RPMI8226 (cell line): ENCODE measurements at regions not wholly inside any gene's neighbourhood (a gene's known extent, or its start where the extent isn't known, plus 50 kb on each side); places are given as distances from the start of the nearest gene placed in this dataset.

ENCODE experiments used
- DNase-seq: peaks from one replicate; pipeline ENCODE4 v3.0.0-alpha.2; 2015

DNA sequence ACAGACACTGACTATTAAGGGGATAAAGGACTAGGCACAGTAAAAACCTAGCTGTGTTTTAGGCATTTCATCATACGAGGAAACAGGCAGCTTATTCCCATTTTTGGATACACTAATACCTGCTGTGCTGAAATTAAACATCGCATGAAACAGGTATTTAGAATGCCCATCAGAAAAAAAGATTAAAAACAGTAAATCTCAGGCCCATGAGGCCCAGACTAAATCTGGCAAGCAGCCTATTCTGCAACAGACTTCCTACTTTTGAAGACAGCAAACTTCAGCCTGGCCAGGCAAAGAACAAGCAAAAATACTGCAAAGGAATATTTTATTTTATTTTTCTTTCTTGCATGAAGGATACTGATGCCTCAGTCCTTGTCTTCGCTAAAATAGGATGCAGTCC, 240.2 kb downstream of the LMO4 start:
- no peak for DNase-seq

DNA sequence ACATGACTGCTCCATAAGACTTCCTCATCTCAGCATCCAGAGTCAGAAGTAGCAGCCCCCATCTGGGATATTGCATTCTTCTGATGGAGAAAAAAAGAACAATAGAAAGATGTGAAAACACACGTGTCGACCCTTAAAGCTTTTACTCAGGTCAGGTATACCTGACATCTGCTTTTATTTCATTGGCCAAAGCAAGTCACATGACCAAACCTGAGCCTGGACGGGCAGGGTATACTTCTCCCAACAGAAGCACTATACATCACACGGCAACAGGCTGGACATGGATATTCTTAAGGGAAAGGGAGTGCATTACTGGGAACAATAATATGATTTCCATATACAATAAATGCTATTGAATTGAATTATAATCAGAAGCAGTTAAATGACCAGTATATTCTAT, 243.3 kb downstream of the LMO4 start:
- DNase-seq = no peak

DNA sequence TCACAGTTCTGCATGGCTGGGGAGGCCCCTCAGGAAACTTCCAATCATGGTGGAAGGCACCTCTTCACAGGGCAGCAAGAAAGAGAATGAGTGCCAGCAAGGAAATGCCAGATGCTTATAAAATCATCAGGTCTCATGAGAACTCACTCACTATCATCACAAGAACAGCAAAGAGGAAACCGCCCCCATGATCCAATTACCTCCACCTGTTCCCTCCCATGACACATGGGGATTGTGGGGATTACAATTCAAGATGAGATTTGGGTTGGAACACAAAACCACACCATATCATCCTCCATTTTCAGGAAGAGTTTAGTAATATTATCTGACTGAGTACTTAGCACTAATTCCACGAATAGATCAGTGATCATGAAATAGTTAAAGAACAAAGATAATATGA, 244.2 kb downstream of the LMO4 start:
- DNase-seq = no peak

DNA sequence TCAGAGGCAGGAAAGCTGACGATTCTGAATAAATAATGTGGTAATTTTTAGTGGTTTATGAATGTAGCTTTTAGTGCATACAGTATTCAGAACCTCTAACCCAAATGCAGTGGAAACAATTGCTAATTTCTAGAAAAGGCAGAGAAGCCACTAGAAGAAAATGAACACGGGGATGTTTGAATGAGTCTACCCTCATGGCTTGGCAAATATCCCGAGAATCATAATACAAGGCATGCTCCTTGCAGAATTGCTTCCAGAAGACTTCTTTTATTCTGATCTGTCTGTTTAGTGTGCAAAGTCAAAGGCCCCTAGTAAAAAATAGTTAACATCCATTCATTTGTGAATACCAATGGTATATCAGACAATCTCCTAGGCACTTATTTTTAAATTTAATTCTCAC, 246.8 kb downstream of the LMO4 start:
- DNase-seq = no peak

DNA sequence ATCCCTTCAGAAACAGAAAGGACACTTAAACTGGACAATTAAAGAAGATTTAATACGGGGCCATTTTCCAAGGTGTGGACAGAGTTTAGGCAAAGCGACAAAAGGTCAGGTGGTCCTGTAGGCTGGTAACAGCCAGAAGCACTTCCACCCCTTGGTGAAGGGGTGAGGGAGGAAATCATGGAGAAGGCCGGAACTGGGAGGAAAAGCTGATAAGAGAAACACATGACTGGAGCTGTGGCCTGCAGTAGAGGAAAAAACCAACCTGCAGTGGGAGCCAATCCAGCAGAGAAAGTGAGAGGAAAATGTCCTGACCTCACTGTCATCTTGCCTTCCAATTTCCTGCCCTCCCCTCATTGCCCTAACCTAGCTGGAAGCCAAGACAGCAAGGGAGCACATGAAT, 249.8 kb downstream of the LMO4 start:
- no peak for DNase-seq

DNA sequence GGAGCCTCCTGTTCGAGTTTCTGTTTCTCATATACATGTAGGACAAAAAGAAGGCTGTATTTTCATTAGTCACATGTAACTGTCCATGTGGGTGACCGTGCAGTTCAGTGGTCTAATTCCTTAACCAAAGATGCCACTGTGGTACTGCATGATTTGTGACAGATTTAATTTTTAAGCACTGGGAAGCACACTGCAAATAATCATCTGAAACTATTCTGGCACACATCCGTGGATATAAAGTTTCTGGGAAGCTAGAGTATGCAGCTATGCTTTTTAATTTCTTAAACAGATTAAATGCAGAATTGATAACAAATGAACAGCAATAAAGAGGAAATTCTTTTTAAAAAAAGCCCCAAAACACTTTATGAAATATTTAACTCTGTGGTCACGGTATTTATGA, 254.8 kb downstream of the LMO4 start:
- DNase-seq = no peak

DNA sequence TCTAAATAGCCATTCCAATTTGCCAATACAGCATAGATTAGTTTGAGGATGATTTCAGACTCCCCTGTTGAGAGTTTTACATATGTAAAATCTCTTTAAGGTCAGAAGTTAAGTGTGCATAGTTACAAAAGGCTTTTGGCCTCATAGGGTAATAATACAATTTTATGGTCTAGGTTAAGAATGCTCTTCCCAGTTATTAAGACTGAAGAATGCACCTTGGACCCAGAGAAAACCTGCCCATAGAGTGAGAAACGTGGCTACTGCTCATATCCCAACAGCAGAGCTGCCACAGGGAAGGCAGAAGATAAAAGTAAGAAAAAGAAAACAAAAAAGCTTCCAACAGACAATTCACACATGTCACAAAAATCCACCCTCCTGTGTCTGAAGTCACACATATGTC, 255.9 kb downstream of the LMO4 start:
- DNase-seq = no peak

DNA sequence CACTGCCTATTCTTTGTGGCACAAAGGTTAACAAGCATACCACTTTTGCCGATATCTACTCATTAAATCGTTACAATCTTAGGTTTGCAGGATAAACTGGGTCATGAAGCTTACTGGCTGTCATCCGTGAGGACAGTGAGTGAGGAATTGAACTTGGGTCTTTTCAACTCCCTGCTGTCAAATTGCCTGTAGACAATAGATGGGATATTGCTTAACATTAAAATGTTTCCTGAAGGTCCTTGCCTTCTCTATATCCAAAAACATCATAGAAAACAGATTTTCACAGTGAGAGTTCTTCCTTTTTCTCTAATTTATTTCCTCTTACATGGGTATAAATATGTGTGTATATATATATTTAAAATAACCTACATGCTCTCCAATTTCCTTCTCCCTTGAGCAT, 257.8 kb downstream of the LMO4 start:
- DNase-seq = no peak

DNA sequence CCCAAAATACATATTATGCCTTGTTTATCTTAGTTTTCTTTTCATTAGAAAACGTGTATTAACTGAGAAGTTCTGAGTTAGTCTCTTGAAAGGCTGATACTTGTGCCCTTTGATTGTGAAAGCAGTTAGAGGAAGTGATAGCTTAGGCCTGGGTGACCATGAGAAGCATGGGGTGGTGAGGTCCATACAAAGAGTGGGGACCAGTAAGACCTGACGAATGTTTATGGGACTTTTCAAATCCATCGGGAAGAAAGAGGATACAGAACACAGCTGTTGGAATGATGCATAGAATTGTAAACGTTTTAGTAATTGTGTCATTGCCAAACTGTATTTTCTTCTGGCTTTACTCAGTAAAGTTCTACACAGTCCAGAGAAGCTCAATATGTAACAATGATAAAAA, 259.8 kb downstream of the LMO4 start:
- DNase-seq = peak; percentile 7

DNA sequence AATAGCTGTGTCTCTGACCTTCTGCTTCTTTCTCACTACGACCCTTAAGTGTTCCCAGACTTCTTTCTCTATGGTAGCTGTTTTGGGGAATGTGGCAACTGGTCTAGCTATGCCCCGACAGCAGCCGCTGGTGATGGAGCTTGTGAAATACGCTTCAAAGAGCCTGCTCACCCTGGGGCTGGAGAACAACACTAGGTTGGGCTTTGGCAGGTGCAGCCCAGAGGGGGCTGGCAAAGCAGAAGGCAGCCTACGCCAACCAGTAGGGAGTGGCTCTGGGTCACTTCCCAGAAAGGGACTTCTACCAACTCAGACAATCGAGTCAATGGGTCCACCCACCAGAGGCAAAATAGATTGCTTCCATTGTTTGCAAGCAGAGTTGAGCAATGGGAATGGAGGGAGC, 262.8 kb downstream of the LMO4 start:
- DNase-seq = no peak

DNA sequence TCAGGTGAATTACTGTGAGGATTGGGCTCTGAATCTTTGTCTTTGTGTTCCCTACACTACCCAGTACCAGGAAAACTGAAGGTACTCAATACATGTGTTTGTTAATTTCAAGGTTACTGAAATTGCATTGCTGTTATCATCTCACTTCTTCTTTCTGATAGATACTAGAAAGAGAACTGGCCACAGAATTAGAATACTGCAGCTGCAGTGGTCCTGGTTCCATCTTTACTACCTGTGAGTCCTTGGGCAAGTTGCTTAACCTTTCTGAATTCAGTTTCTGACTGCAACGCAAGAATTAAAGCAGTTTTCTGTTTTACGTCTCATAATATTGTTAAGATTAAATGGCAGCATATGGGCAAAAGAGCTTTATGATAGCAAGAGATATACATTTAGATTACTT, 263.5 kb downstream of the LMO4 start:
- no peak for DNase-seq

DNA sequence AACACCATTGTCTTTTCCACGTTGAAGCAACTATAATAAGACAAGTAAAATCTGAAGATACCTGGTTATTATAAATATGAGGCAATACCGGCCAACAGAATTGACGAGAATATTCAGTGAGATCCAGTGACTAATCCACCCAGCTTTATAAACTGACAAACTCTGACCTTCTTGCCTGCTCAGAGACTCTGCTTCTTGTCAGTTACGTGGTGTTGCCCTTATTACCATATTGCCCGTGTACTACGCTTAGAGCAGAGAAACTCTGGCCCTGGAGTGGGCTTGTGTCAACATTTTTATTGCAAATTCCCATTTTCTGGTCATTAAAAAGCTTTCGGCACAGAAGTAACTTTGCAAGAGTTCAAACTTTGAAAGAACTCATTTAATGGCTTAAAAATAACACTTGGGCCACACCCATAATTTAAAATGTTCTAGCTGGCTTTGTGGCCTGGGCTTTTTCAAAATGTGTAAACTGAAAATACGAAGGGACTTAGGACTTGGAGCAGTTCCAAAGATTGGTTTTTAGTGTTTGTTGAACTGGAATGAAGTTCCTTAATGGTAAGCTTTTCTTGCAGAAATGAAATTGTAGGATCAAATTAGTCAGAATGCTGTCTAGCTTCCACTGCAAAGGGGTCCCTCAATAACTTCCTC, 266.2 kb downstream of the LMO4 start:
- DNase-seq = peak; percentile 24

DNA sequence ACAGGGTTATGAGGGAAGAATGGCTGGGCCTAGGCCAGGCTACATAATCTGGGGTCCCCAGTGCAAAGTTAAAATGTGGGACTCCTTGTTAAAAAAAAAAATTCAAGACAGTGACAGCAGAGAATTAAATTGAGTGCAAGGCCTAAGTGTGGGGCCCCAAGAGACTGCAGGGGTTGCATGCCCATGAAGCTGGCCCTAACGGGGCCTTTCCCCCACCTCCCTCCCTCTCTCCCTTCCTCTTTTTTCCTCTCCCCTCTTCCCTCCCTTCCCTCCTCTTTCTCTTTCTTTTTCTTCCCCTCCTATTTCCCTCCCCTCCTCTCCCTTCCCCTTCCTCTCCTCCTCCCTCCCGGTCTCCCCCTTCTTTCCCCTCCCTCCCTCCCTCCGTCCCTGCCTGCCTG, 266.7 kb downstream of the LMO4 start:
- DNase-seq = no peak

DNA sequence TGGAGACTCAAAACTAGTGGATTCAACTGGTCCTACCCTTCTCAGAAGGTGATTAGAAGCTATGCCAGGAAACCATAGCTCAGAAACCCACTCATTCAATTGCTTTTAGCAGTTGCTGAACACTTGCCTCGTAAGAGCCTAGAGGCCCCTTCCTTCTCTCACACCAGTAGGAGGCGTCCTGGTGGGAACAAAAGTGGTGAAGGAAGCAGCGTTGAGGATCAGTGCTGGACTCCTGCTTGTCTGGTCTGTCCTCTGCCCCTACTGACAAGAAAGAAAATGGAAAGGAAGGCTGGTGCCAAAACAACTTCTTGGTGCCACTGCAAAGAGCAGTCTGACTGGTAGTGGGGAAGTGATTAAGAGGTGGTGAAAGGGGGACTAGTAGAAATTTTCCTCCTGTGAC, 269.7 kb downstream of the LMO4 start:
- peak; percentile 9 for DNase-seq

DNA sequence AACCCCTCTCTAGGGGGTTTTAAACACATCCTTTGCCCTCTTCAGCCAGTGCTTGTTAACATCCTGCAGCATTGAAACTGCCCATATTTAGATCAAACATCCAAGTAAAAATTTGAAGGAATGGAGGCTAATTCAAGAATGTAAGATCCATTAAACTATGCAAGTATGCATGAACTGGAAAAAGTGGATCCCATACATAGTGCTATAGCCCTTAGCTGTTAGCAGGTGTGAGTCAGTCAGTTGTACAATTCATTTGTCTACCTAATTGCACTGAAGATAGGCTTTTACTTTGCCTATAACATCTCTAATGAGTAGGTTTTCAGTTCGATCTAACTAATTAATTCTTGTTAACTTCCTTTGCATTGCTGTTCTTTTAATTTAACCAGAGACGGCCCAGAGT, 270.9 kb downstream of the LMO4 start:
- DNase-seq = no peak

DNA sequence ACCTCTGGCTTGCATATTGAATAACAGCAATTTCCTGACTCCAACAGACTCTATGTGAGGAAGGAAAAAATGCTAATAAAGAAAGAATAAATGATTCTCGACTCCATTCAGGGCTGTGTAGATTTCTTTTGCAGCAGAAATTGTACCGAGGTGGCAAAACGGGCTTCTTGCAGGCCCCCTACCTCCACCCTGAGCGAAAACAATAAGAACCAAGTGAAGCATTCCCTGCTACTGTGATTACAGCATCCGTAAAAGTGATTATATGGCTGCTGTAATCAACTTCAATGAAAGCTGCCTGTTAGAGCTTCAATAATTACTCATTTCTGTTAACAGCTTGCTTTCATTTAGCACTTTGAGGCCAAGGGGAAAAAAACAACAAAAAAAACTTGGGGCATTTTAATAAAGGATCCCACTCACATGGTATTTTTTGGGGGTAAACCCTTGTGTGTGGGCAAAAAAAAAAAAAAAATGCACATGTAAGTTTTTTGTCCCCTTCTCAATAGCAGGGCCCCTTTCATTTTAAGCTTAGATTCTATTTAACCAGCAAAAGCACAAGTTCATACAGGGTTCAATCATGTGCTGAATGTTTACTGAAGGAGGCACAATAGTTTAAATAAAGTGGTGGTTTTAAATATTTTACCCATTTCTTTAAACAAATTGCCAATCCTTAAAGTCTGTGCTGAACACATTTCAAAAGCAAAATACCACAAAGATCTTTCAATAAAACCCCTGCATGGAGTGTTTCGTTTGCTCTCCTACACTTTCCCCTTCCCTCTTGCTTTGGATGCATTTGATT, 271.6 kb downstream of the LMO4 start:
- DNase-seq = no peak

DNA sequence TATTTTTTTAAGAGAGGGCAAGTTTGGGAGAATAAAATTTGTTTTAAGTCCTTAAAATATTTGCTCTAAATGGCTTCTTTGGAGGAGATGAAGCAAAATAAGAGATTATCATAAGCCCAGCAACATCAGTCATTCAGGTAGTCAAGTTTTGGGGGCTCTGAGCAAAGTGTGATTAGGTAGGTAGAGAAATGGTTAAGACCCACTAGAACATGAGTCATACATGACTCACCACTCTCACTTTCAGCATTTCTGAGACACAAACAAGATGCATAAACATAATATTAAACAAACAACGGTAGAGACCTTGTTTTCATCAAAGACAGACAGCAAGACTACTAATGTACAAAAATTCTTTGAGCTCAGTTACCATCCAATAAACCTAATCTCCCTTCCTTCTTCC, 272.2 kb downstream of the LMO4 start:
- DNase-seq = no peak

DNA sequence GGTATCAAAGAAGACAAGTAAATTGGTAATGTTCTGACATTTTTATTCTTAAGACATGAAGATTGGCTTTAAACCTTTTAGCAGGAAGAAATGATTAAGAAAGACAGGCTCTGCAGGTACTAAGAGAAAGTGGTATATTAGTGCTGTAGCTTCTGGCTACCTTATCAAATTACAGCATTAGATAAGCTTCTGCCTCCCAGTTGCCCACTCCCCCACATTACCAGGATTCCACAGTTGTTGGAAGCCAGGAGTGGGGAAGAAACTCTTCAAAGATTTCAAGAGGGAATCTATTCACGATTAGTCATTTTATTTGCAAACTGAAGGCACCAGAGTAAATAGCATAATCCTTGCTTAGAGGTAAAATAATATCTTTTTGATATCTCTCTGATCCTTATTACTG, 274.9 kb downstream of the LMO4 start:
- DNase-seq = no peak

DNA sequence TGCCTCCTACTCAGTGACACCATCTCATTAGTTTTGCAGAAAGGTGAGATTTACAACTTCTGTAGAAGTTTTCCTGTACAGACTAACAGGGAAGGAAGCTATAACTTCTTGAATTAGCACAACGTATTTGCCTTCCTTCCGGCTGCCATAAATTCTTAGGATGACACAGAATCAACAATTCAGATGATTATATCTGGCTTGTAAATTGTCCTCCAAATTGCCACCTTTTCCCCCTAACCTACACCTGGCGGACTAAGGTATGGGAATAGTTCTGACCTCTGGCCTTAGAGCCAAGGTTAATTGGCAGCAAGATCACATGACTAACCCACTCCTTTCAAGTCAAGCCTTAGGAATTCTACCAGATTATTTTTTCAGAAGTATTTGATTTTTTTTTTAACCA, 284.3 kb downstream of the LMO4 start:
- no peak for DNase-seq

DNA sequence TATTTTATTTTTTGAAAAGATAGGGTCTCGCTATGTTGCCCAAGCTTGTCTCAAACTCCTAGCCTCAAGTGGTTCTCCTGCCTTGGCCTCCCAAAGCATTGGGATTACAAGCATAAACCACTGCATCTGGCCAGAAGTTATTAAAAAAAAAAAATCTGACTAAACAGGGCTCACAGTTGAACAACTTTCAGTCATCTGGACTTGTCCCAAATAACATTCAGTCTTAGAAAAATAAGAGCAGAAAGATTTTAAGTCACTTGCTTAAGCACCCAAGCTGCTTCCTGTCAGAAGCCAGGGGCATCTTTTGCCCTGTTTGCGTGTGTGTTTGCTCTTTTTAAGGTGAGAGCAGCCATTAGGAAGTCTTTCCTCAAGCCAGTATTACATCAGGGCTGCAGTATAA, 286.8 kb downstream of the LMO4 start:
- no peak for DNase-seq

DNA sequence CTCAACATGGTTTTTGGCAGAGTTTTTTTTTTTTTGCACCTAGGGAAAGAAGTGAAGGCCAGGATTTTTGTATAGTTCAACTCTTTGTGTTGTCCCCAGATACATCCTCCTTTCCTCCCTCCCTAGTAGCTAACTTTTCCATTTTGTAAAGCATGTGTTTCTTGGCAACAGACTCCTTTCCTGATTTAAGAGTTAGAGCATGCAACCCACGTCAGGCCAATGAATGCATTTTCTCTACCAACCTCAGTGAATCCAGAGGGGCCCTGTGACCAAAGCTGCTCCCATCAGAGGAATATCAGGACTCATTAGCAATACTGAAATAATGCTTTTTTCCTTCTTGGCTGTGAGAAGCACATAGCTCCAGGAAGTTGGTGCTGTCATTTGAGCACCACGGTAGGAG, 287.2 kb downstream of the LMO4 start:
- no peak for DNase-seq

DNA sequence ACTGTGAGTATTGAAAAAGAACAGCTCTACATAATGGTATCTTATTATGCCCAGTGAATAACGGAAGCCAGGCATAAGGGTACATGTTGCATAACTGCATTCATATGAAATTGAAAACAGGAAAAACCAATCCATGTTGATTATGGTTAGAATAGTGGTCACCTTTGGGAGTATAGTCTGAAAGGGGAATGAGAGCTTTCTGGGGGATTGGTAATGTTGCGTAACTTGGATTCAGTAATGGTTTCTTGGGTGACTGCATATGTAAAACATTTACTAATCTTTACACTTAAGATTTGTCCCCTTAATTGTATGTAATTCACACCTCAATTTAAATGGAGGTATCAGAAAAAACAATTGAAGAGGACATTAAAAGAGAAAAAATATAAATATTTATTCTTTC, 292.1 kb downstream of the LMO4 start:
- no peak for DNase-seq

DNA sequence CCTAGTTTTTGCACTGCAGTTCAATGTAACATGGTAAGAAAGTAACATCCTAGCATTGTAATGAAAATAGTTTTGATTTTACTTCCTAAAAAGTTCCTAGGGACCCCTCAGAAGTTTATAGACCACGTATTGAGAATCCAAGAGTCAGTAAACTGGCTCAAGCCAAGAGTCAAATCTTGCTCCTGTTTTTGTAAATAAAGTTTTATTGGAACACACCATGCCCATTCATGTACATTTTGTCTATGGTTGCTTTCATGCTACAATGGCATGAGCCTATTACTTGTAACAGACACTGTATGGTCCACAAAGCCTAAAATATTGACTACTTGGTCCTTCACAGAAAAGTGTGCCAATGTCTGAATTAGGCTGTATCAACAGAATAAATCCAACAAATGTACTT, 301.0 kb downstream of the LMO4 start:
- no peak for DNase-seq

DNA sequence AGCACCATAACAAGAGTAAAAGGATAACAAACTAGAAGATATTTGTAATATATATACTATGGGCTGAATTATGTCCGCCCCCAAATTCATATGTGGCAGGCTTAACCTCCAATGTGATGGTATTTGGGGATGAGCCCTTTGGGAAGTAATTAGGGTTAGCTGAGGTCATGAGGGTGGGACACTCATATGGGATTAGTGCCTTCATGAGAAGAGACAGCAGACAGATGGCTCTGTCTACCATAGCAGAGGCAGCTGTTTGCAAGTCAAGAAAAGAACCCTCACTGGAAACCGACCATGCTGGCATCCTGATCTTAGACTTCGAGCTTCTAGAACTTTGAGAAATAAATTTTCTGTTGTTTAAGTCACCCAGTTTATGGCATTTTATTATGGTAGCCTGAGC, 303.6 kb downstream of the LMO4 start:
- no peak for DNase-seq
